IMR-90 (cell line): ENCODE measurements at regions not wholly inside any gene's neighbourhood (a gene's known extent, or its start where the extent isn't known, plus 50 kb on each side); places are given as distances from the start of the nearest gene placed in this dataset.

Source experiments
- ATAC-seq: fragments of 200-7000 bp; cut with Tn5 transposase; 2 replicates; pipeline ENCODE4 v1.9.1; 2020; ENCODE audit warnings: low read depth, mild to moderate bottlenecking, moderate library complexity
- BruUV-seq: library from RNA; stranded (reverse); fragments of 400-500 nt; replicated peaks from 2 replicates; lab custom pipeline; 2021; lab: Mats Ljungman, UMichigan
- CTCF ChIA-PET: fragments of 300-600 bp; formaldehyde crosslinking; extraction: SDS; loops from one replicate; lab custom pipeline; 2021; ENCODE audit warnings: antibody characterized with exemption; lab: Yijun Ruan, JAX
- POLR2A ChIA-PET: fragments of 300-600 bp; sonication (Branson Sonifier 250); formaldehyde crosslinking; loops from one replicate; lab custom pipeline; 2022; ENCODE audit warnings: antibody characterized with exemption; ENCODE audit not compliant: unreplicated experiment; lab: Charles Lee
- DNase-seq: peaks from one replicate; pipeline ENCODE4 v3.0.0; 2013
- H2AFZ ChIP-seq: replicated peaks from 2 replicates; pipeline ENCODE3; 2013; ENCODE audit warnings: low read length, mild to moderate bottlenecking; ENCODE audit not compliant: poor library complexity
- H2AK5ac ChIP-seq: 2 replicates; pipeline ENCODE4 v1.6.1; 2013; ENCODE audit warnings: low read depth, low read length, inconsistent platforms
- H2AK9ac ChIP-seq: replicated peaks from 2 replicates; pipeline ENCODE3; 2013; ENCODE audit warnings: mild to moderate bottlenecking, low read depth, low read length, moderate library complexity; ENCODE audit not compliant: poor library complexity
- H2BK120ac ChIP-seq: 2 replicates; pipeline ENCODE4 v1.6.1; 2013; ENCODE audit warnings: low read depth, low read length, inconsistent platforms
- H2BK15ac ChIP-seq: 3 replicates; pipeline ENCODE4 v1.6.1; 2013; ENCODE audit warnings: low read depth, low read length, inconsistent platforms
- H2BK20ac ChIP-seq: 2 replicates; pipeline ENCODE4 v1.6.1; 2013; ENCODE audit warnings: low read depth, mild to moderate bottlenecking, inconsistent platforms, low read length, moderate library complexity
- H2BK5ac ChIP-seq: 2 replicates; pipeline ENCODE4 v1.6.1; 2013; ENCODE audit warnings: mild to moderate bottlenecking, low read depth, low read length, inconsistent platforms; ENCODE audit not compliant: poor library complexity, severe bottlenecking
- H3K14ac ChIP-seq: replicated peaks from 2 replicates; pipeline ENCODE4 v1.6.1; 2013; ENCODE audit warnings: low read depth, low read length, inconsistent platforms
- H3K18ac ChIP-seq: 2 replicates; pipeline ENCODE4 v1.6.1; 2013; ENCODE audit warnings: low read depth, low read length, control low read depth
- H3K23ac ChIP-seq: 2 replicates; pipeline ENCODE4 v1.6.1; 2013; ENCODE audit warnings: low read depth, low read length, inconsistent platforms
- H3K27ac ChIP-seq: 2 replicates; pipeline ENCODE4 v1.5.1; 2013; ENCODE audit warnings: mild to moderate bottlenecking, control low read depth, low read length; ENCODE audit not compliant: insufficient read depth
- H3K27me3 ChIP-seq: 2 replicates; pipeline ENCODE4 v1.6.1; 2013; ENCODE audit warnings: low read length; ENCODE audit not compliant: control insufficient read depth, insufficient read depth
- H3K36me3 ChIP-seq: 2 replicates; pipeline ENCODE4 v1.6.1; 2013; ENCODE audit warnings: low read length, mixed read lengths; ENCODE audit not compliant: control insufficient read depth, insufficient read depth
- H3K4ac ChIP-seq: 2 replicates; pipeline ENCODE4 v1.6.1; 2013; ENCODE audit warnings: low read depth, low read length, inconsistent platforms
- H3K4me1 ChIP-seq: 2 replicates; pipeline ENCODE4 v1.6.1; 2013; ENCODE audit warnings: low read length, mixed read lengths; ENCODE audit not compliant: control insufficient read depth, insufficient read depth
- H3K4me2 ChIP-seq: 2 replicates; pipeline ENCODE4 v1.6.1; 2013; ENCODE audit warnings: low read depth, mild to moderate bottlenecking, control low read depth, low read length, moderate library complexity
- H3K4me3 ChIP-seq: 2 replicates; pipeline ENCODE4 v1.5.1; 2013; ENCODE audit warnings: low read depth, mild to moderate bottlenecking, control low read depth, low read length, moderate library complexity; ENCODE audit not compliant: insufficient read depth
- H3K56ac ChIP-seq: 2 replicates; pipeline ENCODE4 v1.6.1; 2013; ENCODE audit warnings: low read length, inconsistent platforms; ENCODE audit not compliant: insufficient read depth; ENCODE audit errors: extremely low read depth
- H3K79me1 ChIP-seq, 2 experiments: 2 replicates each; pipeline ENCODE4 v1.6.1; 2013; ENCODE audit warnings: low read length in 2 of 2, inconsistent platforms in 1 of 2, low read depth in 1 of 2
- H3K9ac ChIP-seq: 2 replicates; pipeline ENCODE4 v1.6.1; 2013; ENCODE audit warnings: low read depth, low read length, control low read depth
- H3K9me1 ChIP-seq: 2 replicates; pipeline ENCODE4 v1.6.1; 2013; ENCODE audit warnings: low read length, inconsistent platforms; ENCODE audit not compliant: insufficient read depth
- H3K9me3 ChIP-seq: 2 replicates; pipeline ENCODE4 v1.6.1; 2013; ENCODE audit warnings: low read length; ENCODE audit not compliant: control insufficient read depth, insufficient read depth
- H4K20me1 ChIP-seq: 2 replicates; pipeline ENCODE4 v1.6.1; 2013; ENCODE audit warnings: low read length, inconsistent platforms; ENCODE audit not compliant: insufficient read depth
- H4K5ac ChIP-seq: 2 replicates; pipeline ENCODE4 v1.6.1; 2013; ENCODE audit warnings: mild to moderate bottlenecking, low read depth, low read length, control low read depth
- H4K8ac ChIP-seq, 2 experiments: 2 replicates each; pipeline ENCODE4 v1.6.1; 2013; ENCODE audit warnings: low read depth in 2 of 2, low read length in 2 of 2, control low read depth in 1 of 2, inconsistent platforms in 1 of 2
- H4K91ac ChIP-seq: 2 replicates; pipeline ENCODE4 v1.6.1; 2013; ENCODE audit warnings: low read depth, low read length, inconsistent platforms; ENCODE audit not compliant: insufficient read depth
- BHLHE40 ChIP-seq: fragments of 150-350 bp; IDR thresholded peaks from 2 replicates; pipeline ENCODE4 v1.6.1; 2016; ENCODE audit warnings: mild to moderate bottlenecking, low read depth, low read length
- CEBPB ChIP-seq: IDR thresholded peaks from 2 replicates; pipeline ENCODE4 v1.6.1; 2012; ENCODE audit warnings: low read depth, low read length, improper control_type of control experiment
- CHD1 ChIP-seq: IDR thresholded peaks from 2 replicates; pipeline ENCODE4 v1.6.1; 2012; ENCODE audit warnings: low read depth, low read length, improper control_type of control experiment
- ELK1 ChIP-seq: fragments of 150-350 bp; IDR thresholded peaks from 2 replicates; pipeline ENCODE4 v1.6.1; 2016; ENCODE audit warnings: low read depth, mild to moderate bottlenecking, low read length, moderate library complexity, borderline replicate concordance
- FOS ChIP-seq: fragments of 150-350 bp; IDR thresholded peaks from 2 replicates; pipeline ENCODE4 v1.6.1; 2016; ENCODE audit warnings: low read depth, low read length
- MAFK ChIP-seq: IDR thresholded peaks from 2 replicates; pipeline ENCODE4 v1.6.1; 2012; ENCODE audit warnings: low read depth, low read length, improper control_type of control experiment
- MAZ ChIP-seq: IDR thresholded peaks from 2 replicates; pipeline ENCODE4 v1.6.1; 2012; ENCODE audit warnings: low read depth, mild to moderate bottlenecking, low read length, improper control_type of control experiment, moderate library complexity, borderline replicate concordance
- MXI1 ChIP-seq: IDR thresholded peaks from 2 replicates; pipeline ENCODE4 v1.6.1; 2012; ENCODE audit warnings: low read depth, mild to moderate bottlenecking, low read length, moderate library complexity, borderline replicate concordance
- NFE2L2 ChIP-seq: fragments of 150-350 bp; IDR thresholded peaks from 2 replicates; pipeline ENCODE4 v1.6.1; 2016; ENCODE audit warnings: low read depth, mild to moderate bottlenecking, low read length
- POLR2A ChIP-seq: IDR thresholded peaks from 2 replicates; pipeline ENCODE4 v1.6.1; 2012; ENCODE audit warnings: mild to moderate bottlenecking, low read depth, low read length
- RAD21 ChIP-seq: IDR thresholded peaks from 2 replicates; pipeline ENCODE4 v1.6.1; 2012; ENCODE audit warnings: low read length, improper control_type of control experiment
- RCOR1 ChIP-seq: IDR thresholded peaks from 2 replicates; pipeline ENCODE4 v1.6.1; 2012; ENCODE audit warnings: mild to moderate bottlenecking, low read length, improper control_type of control experiment; ENCODE audit not compliant: insufficient replicate concordance
- RFX5 ChIP-seq: IDR thresholded peaks from 2 replicates; pipeline ENCODE4 v1.8.0; 2012; ENCODE audit warnings: low read depth, mild to moderate bottlenecking, low read length, moderate library complexity
- SMC3 ChIP-seq: fragments of 150-350 bp; IDR thresholded peaks from 2 replicates; pipeline ENCODE4 v1.6.1; 2016; ENCODE audit warnings: low read depth, mild to moderate bottlenecking, antibody characterized with exemption, low read length, moderate library complexity
- USF2 ChIP-seq: fragments of 150-350 bp; IDR thresholded peaks from 2 replicates; pipeline ENCODE4 v1.6.1; 2017; ENCODE audit warnings: mild to moderate bottlenecking, antibody characterized with exemption, low read length, low read depth
- WGBS, 2 experiments: methylation state at CpG; one replicate each; pipeline versions ENCODE4 v1.1.5 to v1.1.7; 2013; ENCODE audit warnings: missing lambda C conversion rate in 2 of 2; ENCODE audit not compliant: insufficient read length in 1 of 2; ENCODE audit errors: extremely low coverage in 2 of 2; 5-methylcytosine and 5-hydroxymethylcytosine counted together
- dilution Hi-C: fragments of 300-500 bp; cut with HindIII; formaldehyde crosslinking; loops from one replicate; pipeline ENCODE4 v1.14.3; 2018; ENCODE audit warnings: low sequenced_read_pairs; ENCODE audit not compliant: unreplicated experiment
- in situ Hi-C: fragments of 300-500 bp; cut with MboI; formaldehyde crosslinking; loops from 3 replicates; pipeline ENCODE4 v1.14.3; 2019; ENCODE audit warnings: low sequenced_read_pairs, inconsistent platforms, mixed read lengths
- intact Hi-C: fragments of 100-400 bp; cut with micrococcal nuclease; formaldehyde crosslinking; loops from 2 replicates; pipeline ENCODE4 v1.10.0; 2022
- TF ChIP-seq, protein P1 (sequence below): conservative IDR thresholded peaks from 2 replicates; pipeline ENCODE4 v1.5.1; 2012; ENCODE audit warnings: mild to moderate bottlenecking, low read depth, low read length, improper control_type of control experiment

DNA sequence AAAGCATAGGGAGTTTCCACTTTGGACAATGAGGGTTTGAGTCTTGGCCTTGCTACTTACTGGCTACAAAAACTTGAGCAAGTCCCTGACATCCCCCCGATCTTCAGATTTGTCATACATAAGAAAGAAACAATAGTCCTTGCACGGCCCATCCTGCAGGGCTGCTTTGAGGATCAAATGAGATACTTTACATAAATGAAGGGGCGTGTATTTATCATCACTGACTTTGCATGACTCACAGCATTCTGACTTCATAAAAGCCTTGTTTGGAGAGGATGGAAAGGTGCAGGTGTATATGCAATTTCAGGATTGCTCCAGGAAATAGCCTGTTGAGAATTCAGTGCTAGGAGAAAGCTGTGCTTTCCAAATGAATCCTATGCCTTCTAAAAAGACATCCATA lies 465.0 kb upstream of the MAF start:
- H3K36me3 ChIP-seq, result no peaks in the 10 kb centered on the region
- DNase-seq (no peak), ATAC-seq (no peak)
- H2AFZ ChIP-seq, result no peak overlapping the region
- POLR2A ChIA-PET, result no interaction called here
- H3K4me3 ChIP-seq, result no peak overlapping the region
- no peaks in the 10 kb centered on the region for H3K4me1 ChIP-seq
- no peak overlapping the region for H4K5ac ChIP-seq
- no peak overlapping the region for H2BK15ac ChIP-seq
- no peak overlapping the region for H3K4me2 ChIP-seq
- TF ChIP-seq NFE2L2 (no peak), MAFK (no peak), CHD1 (no peak), BHLHE40 (no peak), RFX5 (no peak), POLR2A (no peak), RCOR1 (no peak), ELK1 (no peak), USF2 (no peak), SMC3 (no peak), MXI1 (no peak), MAZ (no peak), FOS (no peak), CEBPB (no peak), RAD21 (no peak)
- TF ChIP-seq, protein P1, sequence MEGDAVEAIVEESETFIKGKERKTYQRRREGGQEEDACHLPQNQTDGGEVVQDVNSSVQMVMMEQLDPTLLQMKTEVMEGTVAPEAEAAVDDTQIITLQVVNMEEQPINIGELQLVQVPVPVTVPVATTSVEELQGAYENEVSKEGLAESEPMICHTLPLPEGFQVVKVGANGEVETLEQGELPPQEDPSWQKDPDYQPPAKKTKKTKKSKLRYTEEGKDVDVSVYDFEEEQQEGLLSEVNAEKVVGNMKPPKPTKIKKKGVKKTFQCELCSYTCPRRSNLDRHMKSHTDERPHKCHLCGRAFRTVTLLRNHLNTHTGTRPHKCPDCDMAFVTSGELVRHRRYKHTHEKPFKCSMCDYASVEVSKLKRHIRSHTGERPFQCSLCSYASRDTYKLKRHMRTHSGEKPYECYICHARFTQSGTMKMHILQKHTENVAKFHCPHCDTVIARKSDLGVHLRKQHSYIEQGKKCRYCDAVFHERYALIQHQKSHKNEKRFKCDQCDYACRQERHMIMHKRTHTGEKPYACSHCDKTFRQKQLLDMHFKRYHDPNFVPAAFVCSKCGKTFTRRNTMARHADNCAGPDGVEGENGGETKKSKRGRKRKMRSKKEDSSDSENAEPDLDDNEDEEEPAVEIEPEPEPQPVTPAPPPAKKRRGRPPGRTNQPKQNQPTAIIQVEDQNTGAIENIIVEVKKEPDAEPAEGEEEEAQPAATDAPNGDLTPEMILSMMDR, result no peak
- no peak overlapping the region for H4K91ac ChIP-seq
- H3K23ac ChIP-seq, result no peak overlapping the region
- H3K4ac ChIP-seq, result no peak overlapping the region
- no peaks in the 10 kb centered on the region for H3K79me1 ChIP-seq
- no peak overlapping the region for H2BK20ac ChIP-seq
- H3K27ac ChIP-seq, result no peak overlapping the region
- H3K56ac ChIP-seq, result no peak overlapping the region
- no peaks in the 10 kb centered on the region for H4K20me1 ChIP-seq
- CTCF ChIA-PET, result no interaction called here
- no peak overlapping the region for H2AK9ac ChIP-seq
- no peak overlapping the region for H2BK120ac ChIP-seq
- H3K9me1 ChIP-seq, result no peaks in the 10 kb centered on the region
- no TSS peak for BruUV-seq
- no peak overlapping the region for H3K14ac ChIP-seq
- in situ Hi-C loops (no loop called here), dilution Hi-C loops (no loop called here), intact Hi-C loops (no loop called here)
- H3K9me3 ChIP-seq, result peaks cover 5% of the 10 kb centered on the region; the same call in 1 of the 2 replicates
- no peak overlapping the region for H3K18ac ChIP-seq
- no peak overlapping the region for H4K8ac ChIP-seq
- no CpG with 5 or more reads among the region's 3 CpGs for WGBS, 2 experiments
- H2AK5ac ChIP-seq, result no peak overlapping the region
- H2BK5ac ChIP-seq, result no peak overlapping the region
- no peaks in the 10 kb centered on the region for H3K27me3 ChIP-seq
- H3K9ac ChIP-seq, result no peak overlapping the region
